SH-SY5Y (cell line): ENCODE measurements at regions not wholly inside any gene's neighbourhood (a gene's known extent, or its start where the extent isn't known, plus 50 kb on each side); places are given as distances from the start of the nearest gene placed in this dataset.

Experiments
- GATA2 ChIP-seq: IDR thresholded peaks from 2 replicates; pipeline ENCODE4 v1.6.1; 2011; ENCODE audit warnings: mild to moderate bottlenecking, low read depth, low read length
- GATA3 ChIP-seq: IDR thresholded peaks from 2 replicates; pipeline ENCODE4 v1.6.1; 2011; ENCODE audit warnings: low read depth, mild to moderate bottlenecking, low read length, moderate library complexity

DNA sequence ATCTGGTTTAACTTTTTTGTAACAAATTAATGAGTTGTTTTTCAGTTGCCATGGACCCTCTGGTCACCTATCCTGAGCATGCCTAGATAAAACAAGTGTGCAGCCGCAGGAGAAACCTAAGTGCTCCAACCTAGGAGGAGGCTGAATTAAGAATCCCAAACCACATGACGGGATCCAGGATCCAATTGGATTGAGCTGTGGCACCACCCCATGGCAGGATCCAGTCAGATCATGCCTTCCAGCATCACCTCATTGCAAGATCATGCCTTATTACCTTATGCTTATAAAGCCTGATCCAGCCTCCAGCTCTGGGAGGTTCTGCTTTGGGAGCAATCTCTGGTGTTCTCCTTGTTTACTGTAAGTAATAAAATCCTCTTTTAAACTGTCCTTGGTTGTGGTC lies 662.0 kb downstream of the TLR4 start:
- TF ChIP-seq GATA2 = no peak
- TF ChIP-seq GATA3 = no peak
